ENCODE measurements at regions not wholly inside any gene's neighbourhood (a gene's known extent, or its start where the extent isn't known, plus 50 kb on each side); places are given as distances from the start of the nearest gene placed in this dataset.
A peak's percentile ranks its signal among the peaks of the same experiment; 100 is the strongest.

GRCh38 chr7:25636871-25637283 is 408.6 kb upstream of the NPVF start:
- Histone ChIP-seq H3K36me3 (replicated peaks) (no peaks in the 10 kb centered on the region), H3K27me3 (ENCODE audit: low read depth) (no peaks in the 10 kb centered on the region), H3K4me1 (no peaks in the 10 kb centered on the region), H3K9me3 (no peaks in the 10 kb centered on the region), H3K4me3 (no peak overlapping the region)
- DNase-seq (ENCODE audit: low spot score in 2 of 2): no peak
- in situ Hi-C loops (cut with MboI; ENCODE audit: low sequenced_read_pairs): no loop called here

- no peaks in the 10 kb centered on the region for H3K9me3 ChIP-seq
These were observed 409.8 kb upstream of the NPVF start for GRCh38 chr7:25638068-25638467.

GRCh38 chr7:25638590-25639244 is 410.4 kb upstream of the NPVF start:
- Histone ChIP-seq H3K4me1 (no peaks in the 10 kb centered on the region), H3K36me3 (replicated peaks) (no peaks in the 10 kb centered on the region), H3K27me3 (ENCODE audit: low read depth) (no peaks in the 10 kb centered on the region), H3K9me3 (no peaks in the 10 kb centered on the region), H3K4me3 (no peak overlapping the region)
- in situ Hi-C loops (cut with MboI; ENCODE audit: low sequenced_read_pairs): no loop called here
- no peak for DNase-seq (ENCODE audit: low spot score in 2 of 2)

More at GRCh38 chr7:25638068-25638467, 409.8 kb upstream of the NPVF start:
- no peaks in the 10 kb centered on the region for H3K4me1 ChIP-seq
- no peaks in the 10 kb centered on the region for H3K27me3 ChIP-seq (ENCODE audit: low read depth)
- DNase-seq (ENCODE audit: low spot score in 2 of 2): no peak
- no peak overlapping the region for H3K4me3 ChIP-seq
- no peaks in the 10 kb centered on the region for H3K36me3 ChIP-seq (replicated peaks)
- in situ Hi-C loops (cut with MboI; ENCODE audit: low sequenced_read_pairs): no loop called here

GRCh38 chr7:25642849-25643248 is 414.6 kb upstream of the NPVF start:
- H3K36me3 ChIP-seq (replicated peaks): no peaks in the 10 kb centered on the region
- no peak for DNase-seq (ENCODE audit: low spot score in 2 of 2)
- in situ Hi-C loops (cut with MboI; ENCODE audit: low sequenced_read_pairs): no loop called here
- H3K4me1 ChIP-seq: no peaks in the 10 kb centered on the region
- H3K4me3 ChIP-seq: no peak overlapping the region
- no peaks in the 10 kb centered on the region for H3K27me3 ChIP-seq (ENCODE audit: low read depth)
- no peaks in the 10 kb centered on the region for H3K9me3 ChIP-seq

GRCh38 chr7:25643286-25643685 is 415.0 kb upstream of the NPVF start:
- Histone ChIP-seq H3K36me3 (replicated peaks) (no peaks in the 10 kb centered on the region), H3K9me3 (no peaks in the 10 kb centered on the region), H3K4me1 (no peaks in the 10 kb centered on the region), H3K4me3 (no peak overlapping the region), H3K27me3 (ENCODE audit: low read depth) (no peaks in the 10 kb centered on the region)
- in situ Hi-C loops (cut with MboI; ENCODE audit: low sequenced_read_pairs): no loop called here
- no peak for DNase-seq (ENCODE audit: low spot score in 2 of 2)

GRCh38 chr7:25643770-25644394 is 415.6 kb upstream of the NPVF start:
- Histone ChIP-seq H3K27me3 (ENCODE audit: low read depth) (no peaks in the 10 kb centered on the region), H3K36me3 (replicated peaks) (no peaks in the 10 kb centered on the region), H3K4me1 (no peaks in the 10 kb centered on the region), H3K4me3 (no peak overlapping the region), H3K9me3 (no peaks in the 10 kb centered on the region)
- in situ Hi-C loops (cut with MboI; ENCODE audit: low sequenced_read_pairs): no loop called here
- DNase-seq (ENCODE audit: low spot score in 2 of 2): no peak

GRCh38 chr7:25646726-25647413 is 418.6 kb upstream of the NPVF start:
- Histone ChIP-seq H3K9me3 (no peaks in the 10 kb centered on the region), H3K4me3 (no peak overlapping the region), H3K4me1 (no peaks in the 10 kb centered on the region), H3K27me3 (ENCODE audit: low read depth) (no peaks in the 10 kb centered on the region), H3K36me3 (replicated peaks) (no peaks in the 10 kb centered on the region)
- in situ Hi-C loops (cut with MboI; ENCODE audit: low sequenced_read_pairs): no loop called here
- DNase-seq (ENCODE audit: low spot score in 2 of 2): no peak

GRCh38 chr7:25647872-25648271 is 419.6 kb upstream of the NPVF start:
- H3K4me3 ChIP-seq: no peak overlapping the region
- H3K27me3 ChIP-seq (ENCODE audit: low read depth): no peaks in the 10 kb centered on the region
- H3K36me3 ChIP-seq (replicated peaks): no peaks in the 10 kb centered on the region
- H3K9me3 ChIP-seq: no peaks in the 10 kb centered on the region
- DNase-seq (ENCODE audit: low spot score in 2 of 2): no peak
- no peaks in the 10 kb centered on the region for H3K4me1 ChIP-seq
- in situ Hi-C loops (cut with MboI; ENCODE audit: low sequenced_read_pairs): no loop called here

- Histone ChIP-seq H3K27me3 (ENCODE audit: low read depth) (no peaks in the 10 kb centered on the region; the same call in 1 of the 2 replicates), H3K9me3 (no peaks in the 10 kb centered on the region), H3K36me3 (replicated peaks) (no peaks in the 10 kb centered on the region), H3K4me3 (no peak overlapping the region), H3K4me1 (peaks cover 6% of the 10 kb centered on the region)
- in situ Hi-C loops (cut with MboI; ENCODE audit: low sequenced_read_pairs): no loop called here
- no peak for DNase-seq (ENCODE audit: low spot score in 2 of 2)
These were observed 424.1 kb upstream of the NPVF start for GRCh38 chr7:25652366-25652765.

- H3K27me3 ChIP-seq (ENCODE audit: low read depth): no peaks in the 10 kb centered on the region; the same call in 1 of the 2 replicates
- no peak overlapping the region for H3K4me3 ChIP-seq
- DNase-seq (ENCODE audit: low spot score in 2 of 2): no peak
- H3K36me3 ChIP-seq (replicated peaks): no peaks in the 10 kb centered on the region
- H3K4me1 ChIP-seq: peaks cover 8% of the 10 kb centered on the region
- in situ Hi-C loops (cut with MboI; ENCODE audit: low sequenced_read_pairs): no loop called here
- H3K9me3 ChIP-seq: no peaks in the 10 kb centered on the region
These were observed 425.1 kb upstream of the NPVF start for GRCh38 chr7:25653384-25653783.

GRCh38 chr7:25656071-25656470 is 427.8 kb upstream of the NPVF start:
- Histone ChIP-seq H3K4me1 (peaks cover 8% of the 10 kb centered on the region), H3K27me3 (ENCODE audit: low read depth) (no peaks in the 10 kb centered on the region; the same call in 1 of the 2 replicates), H3K36me3 (replicated peaks) (no peaks in the 10 kb centered on the region), H3K9me3 (no peaks in the 10 kb centered on the region), H3K4me3 (no peak overlapping the region)
- DNase-seq (ENCODE audit: low spot score in 2 of 2): no peak
- in situ Hi-C loops (cut with MboI; ENCODE audit: low sequenced_read_pairs): no loop called here

GRCh38 chr7:25656581-25657026 is 428.3 kb upstream of the NPVF start:
- in situ Hi-C loops (cut with MboI; ENCODE audit: low sequenced_read_pairs): no loop called here
- DNase-seq (ENCODE audit: low spot score in 2 of 2): peak in 1 of 2 experiments; percentile 4
- Histone ChIP-seq H3K4me3 (no peak overlapping the region), H3K4me1 (peaks cover 8% of the 10 kb centered on the region), H3K36me3 (replicated peaks) (no peaks in the 10 kb centered on the region), H3K27me3 (ENCODE audit: low read depth) (no peaks in the 10 kb centered on the region; the same call in 1 of the 2 replicates), H3K9me3 (no peaks in the 10 kb centered on the region)

GRCh38 chr7:25658375-25658774 is 430.1 kb upstream of the NPVF start:
- H3K4me3 ChIP-seq: no peak overlapping the region
- no peaks in the 10 kb centered on the region; the same call in 1 of the 2 replicates for H3K27me3 ChIP-seq (ENCODE audit: low read depth)
- in situ Hi-C loops (cut with MboI; ENCODE audit: low sequenced_read_pairs): no loop called here
- H3K4me1 ChIP-seq: peaks cover 8% of the 10 kb centered on the region
- no peak for DNase-seq (ENCODE audit: low spot score in 2 of 2)
- H3K36me3 ChIP-seq (replicated peaks): no peaks in the 10 kb centered on the region
- no peaks in the 10 kb centered on the region for H3K9me3 ChIP-seq

- in situ Hi-C loops (cut with MboI; ENCODE audit: low sequenced_read_pairs): no loop called here
- peaks cover 8% of the 10 kb centered on the region for H3K4me1 ChIP-seq
- no peaks in the 10 kb centered on the region for H3K9me3 ChIP-seq
- no peak for DNase-seq (ENCODE audit: low spot score in 2 of 2)
- peaks cover 6% of the 10 kb centered on the region for H3K27me3 ChIP-seq (ENCODE audit: low read depth)
- no peaks in the 10 kb centered on the region for H3K36me3 ChIP-seq (replicated peaks)
- H3K4me3 ChIP-seq: no peak overlapping the region
These were observed 431.6 kb upstream of the NPVF start for GRCh38 chr7:25659841-25660240.

Data from HAP-1 (cell line).